H1 (cell line): ENCODE measurements at regions not wholly inside any gene's neighbourhood (a gene's known extent, or its start where the extent isn't known, plus 50 kb on each side); places are given as distances from the start of the nearest gene placed in this dataset.

Experiments used
- CTCF ChIA-PET: fragments of 300-600 bp; sonication (Branson Sonifier 250); formaldehyde crosslinking; loops from one replicate; lab custom pipeline; 2021; ENCODE audit not compliant: partially characterized antibody; lab: Charles Lee
- POLR2A ChIA-PET: fragments of 300-600 bp; sonication (Branson Sonifier 250); formaldehyde crosslinking; loops from one replicate; lab custom pipeline; 2021; ENCODE audit warnings: inconsistent platforms; ENCODE audit not compliant: partially characterized antibody; lab: Charles Lee
- DNase-seq, 2 experiments: peaks; one replicate each; pipeline versions ENCODE4 v3.0.0 to v3.0.0-alpha.2; 2010 to 2022; ENCODE audit warnings: low spot score in 2 of 2, low read depth in 1 of 2, mixed read lengths in 1 of 2
- FAIRE-seq: peaks from 2 replicates; lab custom pipeline; 2011; peaks lifted over from hg19 to GRCh38; lab: Jason Lieb, UNC
- H2AFZ ChIP-seq: 2 replicates; pipeline ENCODE4 v1.8.1; 2012; ENCODE audit warnings: low read length, inconsistent platforms
- H2AK5ac ChIP-seq: 2 replicates; pipeline ENCODE4 v1.6.1; 2013; ENCODE audit warnings: low read depth, low read length
- H2BK120ac ChIP-seq: replicated peaks from 2 replicates; pipeline ENCODE3; 2013; ENCODE audit warnings: low read depth, low read length, inconsistent platforms
- H2BK12ac ChIP-seq: 2 replicates; pipeline ENCODE4 v1.6.1; 2013; ENCODE audit warnings: low read depth, low read length
- H2BK15ac ChIP-seq: 2 replicates; pipeline ENCODE4 v1.6.1; 2013; ENCODE audit warnings: low read length
- H2BK20ac ChIP-seq: 2 replicates; pipeline ENCODE4 v1.6.1; 2013; ENCODE audit warnings: low read length
- H2BK5ac ChIP-seq: 2 replicates; pipeline ENCODE4 v1.6.1; 2013; ENCODE audit warnings: low read depth, low read length
- H3K14ac ChIP-seq: 2 replicates; pipeline ENCODE4 v1.6.1; 2013; ENCODE audit warnings: inconsistent platforms; ENCODE audit not compliant: insufficient read length
- H3K18ac ChIP-seq: 2 replicates; pipeline ENCODE4 v1.6.1; 2013; ENCODE audit warnings: low read length; ENCODE audit errors: extremely low read depth
- H3K23ac ChIP-seq: 2 replicates; pipeline ENCODE4 v1.6.1; 2013; ENCODE audit warnings: inconsistent platforms; ENCODE audit not compliant: insufficient read length
- H3K23me2 ChIP-seq: 2 replicates; pipeline ENCODE4 v1.6.1; 2013; ENCODE audit warnings: low read depth, low read length
- H3K27ac ChIP-seq: 2 replicates; pipeline ENCODE4 v1.6.1; 2011; ENCODE audit warnings: low read depth, low read length, inconsistent platforms
- H3K27me3 ChIP-seq, 4 experiments: replicated peaks in 1 of 4; 1 replicate in 1 of 4; 2 replicates in 3 of 4; pipeline versions ENCODE4 v1.6.1 to v1.8.1; 2011 to 2013; ENCODE audit warnings: low read length in 3 of 4, mild to moderate bottlenecking in 3 of 4, inconsistent platforms in 2 of 4, mixed read lengths in 2 of 4, moderate library complexity in 1 of 4; ENCODE audit not compliant: control insufficient read depth in 3 of 4, insufficient read depth in 3 of 4; ENCODE audit errors: extremely low read depth in 1 of 4
- H3K36me3 ChIP-seq, 4 experiments: 2 replicates each; pipeline versions ENCODE4 v1.6.1 to v1.8.1; 2011 to 2013; ENCODE audit warnings: mild to moderate bottlenecking in 4 of 4, low read length in 3 of 4, moderate library complexity in 2 of 4, control low read depth in 1 of 4, inconsistent platforms in 1 of 4; ENCODE audit not compliant: insufficient read depth in 4 of 4, control insufficient read depth in 2 of 4
- H3K4ac ChIP-seq: replicated peaks from 2 replicates; pipeline ENCODE3; 2013; ENCODE audit warnings: low read length, low read depth, mixed read lengths, inconsistent platforms; ENCODE audit not compliant: insufficient read length
- H3K4me1 ChIP-seq, 4 experiments: replicated peaks in 1 of 4; 1 replicate in 1 of 4; 2 replicates in 3 of 4; pipeline versions ENCODE4 v1.6.1 to v1.8.1; 2011 to 2013; ENCODE audit warnings: low read length in 3 of 4, inconsistent platforms in 2 of 4, mixed read lengths in 1 of 4; ENCODE audit not compliant: insufficient read depth in 4 of 4, control insufficient read depth in 3 of 4
- H3K4me2 ChIP-seq, 2 experiments: 2 replicates each; pipeline versions ENCODE4 v1.6.1 to v1.8.1; 2011 to 2013; ENCODE audit warnings: low read depth in 2 of 2, low read length in 2 of 2, control low read depth in 1 of 2, inconsistent platforms in 1 of 2, mild to moderate bottlenecking in 1 of 2; ENCODE audit not compliant: insufficient read depth in 1 of 2
- H3K4me3 ChIP-seq, 4 experiments: fragments of 200-600, 300-600 bp in 1 of 4; sonication (generic), shearing (Covaris generic), sonication (Bioruptor Twin) in 1 of 4; 2 replicates each; pipeline versions ENCODE4 v1.5.1 to v1.8.1; 2011 to 2016; ENCODE audit warnings: low read length in 4 of 4, low read depth in 3 of 4, control low read depth in 2 of 4, inconsistent platforms in 2 of 4, mild to moderate bottlenecking in 2 of 4, mixed read lengths in 1 of 4, moderate library complexity in 1 of 4; ENCODE audit not compliant: insufficient read depth in 2 of 4; ENCODE audit errors: extremely low read depth in 1 of 4
- H3K56ac ChIP-seq: replicated peaks from 2 replicates; pipeline ENCODE3; 2013; ENCODE audit warnings: low read depth, mild to moderate bottlenecking, mixed read lengths, low read length, inconsistent platforms; ENCODE audit not compliant: insufficient read length
- H3K79me1 ChIP-seq: 2 replicates; pipeline ENCODE4 v1.6.1; 2013; ENCODE audit warnings: low read depth, low read length, control low read depth
- H3K79me2 ChIP-seq, 2 experiments: 2 replicates each; pipeline versions ENCODE4 v1.6.1 to v1.8.1; 2012 to 2013; ENCODE audit warnings: low read length in 2 of 2, mild to moderate bottlenecking in 2 of 2, inconsistent platforms in 1 of 2; ENCODE audit not compliant: insufficient read depth in 2 of 2, control insufficient read depth in 1 of 2
- H3K9ac ChIP-seq, 4 experiments: replicated peaks in 1 of 4; 1 replicate in 1 of 4; 2 replicates in 3 of 4; pipeline versions ENCODE4 v1.6.1 to v1.8.1; 2011 to 2013; ENCODE audit warnings: low read depth in 3 of 4, low read length in 3 of 4, control low read depth in 2 of 4, mild to moderate bottlenecking in 2 of 4, moderate library complexity in 2 of 4, inconsistent platforms in 1 of 4; ENCODE audit errors: extremely low read depth in 1 of 4
- H3K9me3 ChIP-seq, 2 experiments: 2 replicates each; pipeline versions ENCODE4 v1.6.1 to v1.8.1; 2012 to 2013; ENCODE audit warnings: mild to moderate bottlenecking in 2 of 2, moderate library complexity in 2 of 2, control low read depth in 1 of 2, inconsistent platforms in 1 of 2, low read depth in 1 of 2, low read length in 1 of 2, mixed read lengths in 1 of 2; ENCODE audit not compliant: insufficient read depth in 2 of 2
- H4K20me1 ChIP-seq, 2 experiments: replicated peaks in 1 of 2; 2 replicates each; pipeline versions ENCODE3 to v1.8.1; 2011 to 2013; ENCODE audit warnings: inconsistent platforms in 2 of 2, low read length in 2 of 2, mild to moderate bottlenecking in 1 of 2; ENCODE audit not compliant: insufficient read depth in 2 of 2, control insufficient read depth in 1 of 2
- H4K5ac ChIP-seq: 2 replicates; pipeline ENCODE4 v1.6.1; 2013; ENCODE audit warnings: low read length, low read depth, mixed read lengths, inconsistent platforms; ENCODE audit not compliant: insufficient read length
- H4K8ac ChIP-seq: 2 replicates; pipeline ENCODE4 v1.8.0; 2013; ENCODE audit warnings: mild to moderate bottlenecking, moderate library complexity, low read length, inconsistent platforms; ENCODE audit not compliant: insufficient read depth; ENCODE audit errors: extremely low read depth
- H4K91ac ChIP-seq: replicated peaks from 2 replicates; pipeline ENCODE3; 2013; ENCODE audit warnings: low read length, mixed read lengths, inconsistent platforms; ENCODE audit not compliant: insufficient read length
- RAD21 ChIP-seq, 2 experiments: IDR thresholded peaks in 1 of 2; conservative IDR thresholded peaks in 1 of 2; 2 replicates each; pipeline ENCODE4 v1.6.1; 2011; ENCODE audit warnings: low read depth in 2 of 2, low read length in 2 of 2, improper control_type of control experiment in 1 of 2, inconsistent platforms in 1 of 2, mild to moderate bottlenecking in 1 of 2, moderate library complexity in 1 of 2
- SIN3A ChIP-seq, 2 experiments: IDR thresholded peaks in 1 of 2; conservative IDR thresholded peaks in 1 of 2; 2 replicates each; pipeline ENCODE4 v1.6.1; 2011 to 2012; ENCODE audit warnings: low read length in 2 of 2, improper control_type of control experiment in 1 of 2, low read depth in 1 of 2, mild to moderate bottlenecking in 1 of 2

DNA sequence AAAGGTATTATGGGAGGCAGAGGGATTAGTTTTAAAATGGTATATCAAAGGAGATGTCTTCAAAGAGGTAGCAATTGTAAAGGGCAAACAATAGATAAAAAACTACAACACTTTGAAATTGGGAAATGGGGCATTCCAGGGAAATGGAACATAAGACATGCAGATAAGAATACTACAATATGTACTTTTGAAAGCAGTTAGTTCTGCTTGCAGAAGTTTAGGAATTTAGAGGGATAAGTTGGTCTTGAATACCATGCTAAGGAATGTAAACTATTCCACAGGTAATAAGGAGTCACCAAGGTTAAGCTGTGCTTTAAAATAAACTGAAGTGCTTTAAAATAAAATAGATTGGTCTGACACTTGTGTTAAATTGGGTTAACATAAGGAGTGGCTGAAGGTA lies 571.7 kb upstream of the ACVR2A start:
- ChIA-PET POLR2A (no interaction called here), CTCF (interaction anchor here (0.7 kb wide), 1 partner anchor 8 kb away, joined by 3 read pairs; no protein-coding TSS in a partner anchor)
- Histone ChIP-seq H4K20me1 (no peaks in the 10 kb centered on the region), H3K9ac (no peak overlapping the region), H2AK5ac (no peak overlapping the region), H3K4me3 (no peak overlapping the region), H2BK12ac (no peak overlapping the region), H3K36me3 (no peaks in the 10 kb centered on the region), H3K79me2 (no peaks in the 10 kb centered on the region), H3K23ac (no peak overlapping the region), H2BK15ac (no peak overlapping the region), H4K8ac (no peak overlapping the region), H4K5ac (no peak overlapping the region), H4K91ac (no peak overlapping the region), H3K4me1 (no peaks in the 10 kb centered on the region), H3K14ac (no peak overlapping the region), H2BK5ac (no peak overlapping the region), H3K27me3 (no peaks in the 10 kb centered on the region), H3K23me2 (no peaks in the 10 kb centered on the region), H3K18ac (no peak overlapping the region), H3K56ac (no peak overlapping the region), H2AFZ (no peak overlapping the region), H3K9me3 (peaks cover 14 to 16% of the 10 kb centered on the region in 2 experiments), H2BK120ac (no peak overlapping the region), H3K27ac (no peak overlapping the region), H3K4ac (no peak overlapping the region), H3K4me2 (no peak overlapping the region), H2BK20ac (no peak overlapping the region), H3K79me1 (no peaks in the 10 kb centered on the region)
- DNase-seq (no peak), FAIRE-seq (no peak)
- TF ChIP-seq RAD21 (IDR thresholded peaks at IDR 0.05 in 1 of 2, conservative IDR thresholded peaks at IDR 0.05 in 1 of 2; ENCODE audit: low read depth in 2 of 2, low read length in 2 of 2): no peak
- no peak for TF ChIP-seq SIN3A (conservative IDR thresholded peaks at IDR 0.05 in 1 of 2, IDR thresholded peaks at IDR 0.05 in 1 of 2; ENCODE audit: low read depth in 1 of 2, low read length in 2 of 2)
